HEK293T (cell line): ENCODE measurements at regions not wholly inside any gene's neighbourhood (a gene's known extent, or its start where the extent isn't known, plus 50 kb on each side); places are given as distances from the start of the nearest gene placed in this dataset.

ENCODE experiments used
- CTCF ChIA-PET: fragments of 350-600 bp; formaldehyde crosslinking; extraction: SDS; loops from one replicate; lab custom pipeline; 2021; ENCODE audit warnings: antibody characterized with exemption, inconsistent platforms; lab: Yijun Ruan, JAX
- POLR2A ChIA-PET: fragments of 350-600 bp; formaldehyde crosslinking; extraction: SDS; loops from one replicate; lab custom pipeline; 2020; ENCODE audit warnings: antibody characterized with exemption, inconsistent platforms; lab: Yijun Ruan, JAX
- DNase-seq: peaks from one replicate; pipeline ENCODE4 v3.0.0; 2012; ENCODE audit warnings: mixed read lengths; ENCODE audit errors: extremely low spot score
- ARNT ChIP-seq: fragments of 450-650 bp; IDR thresholded peaks from 2 replicates; pipeline ENCODE4 v1.6.1; 2017; ENCODE audit warnings: mild to moderate bottlenecking
- BHLHE40 ChIP-seq: fragments of 450-650 bp; IDR thresholded peaks from 2 replicates; pipeline ENCODE4 v1.6.1; 2016; ENCODE audit warnings: mild to moderate bottlenecking, moderate library complexity, borderline replicate concordance
- CTBP1 ChIP-seq: fragments of 450-650 bp; IDR thresholded peaks from 2 replicates; pipeline ENCODE4 v1.6.1; 2016; ENCODE audit warnings: borderline replicate concordance
- ELF4 ChIP-seq: fragments of 450-650 bp; IDR thresholded peaks from 2 replicates; pipeline ENCODE4 v1.6.1; 2017; ENCODE audit warnings: antibody characterized with exemption
- FOXA1 ChIP-seq: fragments of 450-650 bp; IDR thresholded peaks from 2 replicates; pipeline ENCODE4 v1.6.1; 2016; ENCODE audit warnings: mild to moderate bottlenecking
- FOXK2 ChIP-seq: fragments of 450-650 bp; IDR thresholded peaks from 2 replicates; pipeline ENCODE4 v1.6.1; 2016; ENCODE audit warnings: mild to moderate bottlenecking
- FOXM1 ChIP-seq: fragments of 450-650 bp; IDR thresholded peaks from 2 replicates; pipeline ENCODE4 v1.6.1; 2017; ENCODE audit warnings: mild to moderate bottlenecking, borderline replicate concordance
- HDGF ChIP-seq: fragments of 450-650 bp; IDR thresholded peaks from 2 replicates; pipeline ENCODE4 v1.6.1; 2017; ENCODE audit warnings: antibody characterized with exemption, borderline replicate concordance
- L3MBTL2 ChIP-seq: fragments of 450-650 bp; conservative IDR thresholded peaks from 2 replicates; pipeline ENCODE4 v1.6.1; 2016; ENCODE audit warnings: mild to moderate bottlenecking
- LEF1 ChIP-seq: fragments of 450-650 bp; IDR thresholded peaks from 2 replicates; pipeline ENCODE4 v1.6.1; 2017; ENCODE audit warnings: mild to moderate bottlenecking, borderline replicate concordance
- NFRKB ChIP-seq: fragments of 450-650 bp; IDR thresholded peaks from 2 replicates; pipeline ENCODE4 v1.6.1; 2016; ENCODE audit warnings: mild to moderate bottlenecking, moderate library complexity
- SP1 ChIP-seq: fragments of 450-650 bp; IDR thresholded peaks from 2 replicates; pipeline ENCODE4 v1.6.1; 2017
- SUZ12 ChIP-seq: fragments of 450-650 bp; IDR thresholded peaks from 2 replicates; pipeline ENCODE4 v1.6.1; 2016; ENCODE audit warnings: mild to moderate bottlenecking
- TARDBP ChIP-seq: fragments of 450-650 bp; IDR thresholded peaks from 2 replicates; pipeline ENCODE4 v1.6.1; 2016
- ZNF384 ChIP-seq: fragments of 450-650 bp; IDR thresholded peaks from 2 replicates; pipeline ENCODE4 v1.6.1; 2016
- TF ChIP-seq, protein P1 (sequence below): fragments of 450-650 bp; IDR thresholded peaks from 2 replicates; pipeline ENCODE4 v1.6.1; 2016

DNA sequence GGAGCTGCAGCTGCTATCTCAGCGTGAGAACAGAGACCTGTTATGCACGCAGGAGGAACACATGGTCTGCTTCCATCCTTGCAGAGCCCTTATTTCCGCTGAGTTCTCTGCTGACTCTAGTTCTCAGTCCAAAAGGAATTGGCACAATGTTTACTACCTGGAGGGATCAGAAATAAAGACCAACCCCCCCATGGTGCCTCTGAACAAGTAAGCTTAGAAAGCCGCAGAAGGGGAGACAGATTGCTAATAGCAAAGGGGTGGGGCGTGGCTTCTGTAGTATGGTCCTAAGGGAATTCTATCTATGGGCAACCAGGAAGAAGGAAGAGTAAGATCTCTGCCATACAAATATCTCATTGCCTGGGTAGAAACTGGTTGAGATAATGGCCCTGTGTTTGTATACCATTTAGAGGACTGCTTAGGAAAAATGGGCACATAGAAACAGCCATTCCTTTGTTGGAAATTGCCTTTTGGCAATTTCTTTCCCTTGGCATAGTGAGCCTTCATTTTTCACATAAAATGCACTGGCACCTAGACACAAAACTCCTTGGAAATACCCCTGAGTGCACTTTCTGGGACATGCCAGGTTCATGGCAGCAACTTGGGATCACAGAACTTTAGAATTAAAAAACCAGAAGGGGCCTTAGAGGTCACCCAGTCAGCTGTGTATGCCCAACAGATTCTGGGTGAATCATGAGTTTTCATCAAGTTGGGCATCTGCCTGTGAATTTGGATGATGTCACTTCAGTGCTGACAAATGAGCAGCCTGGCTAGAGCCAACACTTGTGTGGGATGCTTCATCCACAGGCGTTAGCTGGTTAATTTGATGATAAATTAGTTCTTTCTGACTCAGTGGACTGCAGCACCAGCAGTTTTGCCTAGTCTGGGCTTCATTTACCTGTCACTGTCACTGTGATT, 57.4 kb upstream of the STXBP5L start:
- POLR2A ChIA-PET: no interaction called here

DNA sequence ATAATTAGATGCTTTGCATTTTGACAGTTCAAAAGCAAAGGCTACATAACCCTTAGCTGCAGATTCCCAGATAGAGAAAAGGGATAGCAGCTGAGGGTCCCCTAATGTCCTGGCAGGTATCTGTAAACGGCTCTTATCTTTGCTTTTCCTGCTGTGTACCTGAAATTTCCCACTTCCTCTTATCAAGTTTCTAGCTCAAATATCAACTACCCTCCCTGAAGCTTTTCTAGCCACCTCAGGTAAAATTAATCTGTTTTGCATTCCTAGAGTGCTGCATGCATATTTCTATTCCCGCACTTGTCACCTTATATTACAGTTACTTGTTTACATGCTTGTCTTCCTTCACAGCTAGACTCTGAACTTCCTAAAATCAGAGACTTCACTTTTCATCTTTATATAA, 55.6 kb upstream of the STXBP5L start:
- no peak for DNase-seq
- no peak for TF ChIP-seq NFRKB
- TF ChIP-seq ZNF384: no peak
- TF ChIP-seq, protein P1, sequence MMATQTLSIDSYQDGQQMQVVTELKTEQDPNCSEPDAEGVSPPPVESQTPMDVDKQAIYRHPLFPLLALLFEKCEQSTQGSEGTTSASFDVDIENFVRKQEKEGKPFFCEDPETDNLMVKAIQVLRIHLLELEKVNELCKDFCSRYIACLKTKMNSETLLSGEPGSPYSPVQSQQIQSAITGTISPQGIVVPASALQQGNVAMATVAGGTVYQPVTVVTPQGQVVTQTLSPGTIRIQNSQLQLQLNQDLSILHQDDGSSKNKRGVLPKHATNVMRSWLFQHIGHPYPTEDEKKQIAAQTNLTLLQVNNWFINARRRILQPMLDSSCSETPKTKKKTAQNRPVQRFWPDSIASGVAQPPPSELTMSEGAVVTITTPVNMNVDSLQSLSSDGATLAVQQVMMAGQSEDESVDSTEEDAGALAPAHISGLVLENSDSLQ: no peak
- no peak for TF ChIP-seq ELF4
- no peak for TF ChIP-seq ARNT
- TF ChIP-seq TARDBP: no peak
- no peak for TF ChIP-seq FOXA1
- TF ChIP-seq LEF1: no peak
- TF ChIP-seq FOXM1: no peak
- TF ChIP-seq FOXK2: no peak
- TF ChIP-seq HDGF: no peak
- TF ChIP-seq CTBP1: no peak
- POLR2A ChIA-PET: no interaction called here
- CTCF ChIA-PET: interaction anchor here (1.4 kb wide), 1 partner anchor 285 kb away, joined by 8 read pairs; no protein-coding TSS in a partner anchor

More for the DNA sequence above, 57.4 kb upstream of the STXBP5L start:
- no peak for DNase-seq
- CTCF ChIA-PET: no interaction called here
- TF ChIP-seq SP1: no peak
- no peak for TF ChIP-seq ELF4
- TF ChIP-seq FOXM1: no peak
- no peak for TF ChIP-seq FOXA1
- no peak for TF ChIP-seq FOXK2
- no peak for TF ChIP-seq LEF1
- TF ChIP-seq SUZ12: no peak
- TF ChIP-seq, protein P1: no peak
- no peak for TF ChIP-seq ARNT
- no peak for TF ChIP-seq TARDBP
- no peak for TF ChIP-seq ZNF384
- no peak for TF ChIP-seq CTBP1
- no peak for TF ChIP-seq HDGF
- no peak for TF ChIP-seq BHLHE40
- no peak for TF ChIP-seq L3MBTL2
- no peak for TF ChIP-seq NFRKB

DNA sequence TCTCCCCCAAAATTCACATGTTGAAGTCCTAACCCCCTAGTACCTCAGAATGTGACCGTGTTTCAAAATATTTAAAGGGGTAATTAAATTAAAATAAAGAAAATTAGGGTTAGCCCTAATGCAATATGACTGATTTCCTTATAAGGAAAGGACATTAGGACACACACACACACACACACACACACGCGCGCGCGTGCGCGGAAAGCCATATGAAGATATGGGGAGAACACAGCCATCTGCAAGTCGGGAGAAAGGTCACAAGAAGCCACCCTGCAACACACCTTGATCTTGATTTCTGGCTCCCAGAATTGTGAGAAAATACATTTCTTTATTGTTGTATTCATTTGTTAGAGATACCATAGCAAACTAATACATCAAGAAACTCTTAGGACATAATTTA, 54.6 kb upstream of the STXBP5L start:
- ChIA-PET POLR2A (no interaction called here), CTCF (no interaction called here)
- TF ChIP-seq FOXA1: no peak
- TF ChIP-seq L3MBTL2: no peak
- TF ChIP-seq HDGF: no peak
- TF ChIP-seq CTBP1: no peak
- TF ChIP-seq NFRKB: no peak
- no peak for TF ChIP-seq SUZ12
- TF ChIP-seq, protein P1: no peak
- no peak for TF ChIP-seq FOXK2
- no peak for TF ChIP-seq ARNT
- TF ChIP-seq LEF1: no peak
- TF ChIP-seq SP1: no peak
- no peak for TF ChIP-seq BHLHE40
- TF ChIP-seq ZNF384: no peak
- TF ChIP-seq FOXM1: no peak
- TF ChIP-seq ELF4: no peak
- TF ChIP-seq TARDBP: no peak
- no peak for DNase-seq

DNA sequence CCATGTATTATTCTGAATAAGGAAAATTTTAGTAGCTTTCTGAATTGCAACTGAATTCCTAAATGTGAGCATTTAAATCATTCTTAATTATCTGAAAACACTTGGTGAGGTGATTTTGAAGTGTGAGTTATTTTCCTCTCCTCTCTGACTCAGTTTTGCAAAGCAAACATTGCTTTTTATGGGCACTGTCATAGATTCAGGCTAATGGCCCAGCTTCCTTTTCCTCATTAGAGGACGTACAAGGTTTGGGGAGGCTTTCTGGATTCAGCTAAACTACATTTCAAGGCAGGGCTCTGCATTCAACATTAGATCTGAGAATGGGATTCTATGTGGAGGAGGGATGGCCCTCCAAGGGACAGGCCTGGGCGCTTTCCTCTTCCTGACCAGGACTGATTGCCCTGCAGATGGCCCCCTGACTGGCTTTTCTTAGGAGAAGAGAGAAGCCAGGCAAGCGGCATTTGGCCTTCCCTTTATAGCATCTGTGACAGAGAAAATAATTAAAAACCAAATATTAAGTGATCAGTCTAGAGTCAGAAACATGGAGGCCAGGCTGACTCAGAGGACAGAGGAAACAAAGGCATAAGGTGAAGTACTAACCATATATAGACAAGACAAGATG, 53.0 kb upstream of the STXBP5L start:
- ChIA-PET CTCF (no interaction called here), POLR2A (interaction anchor here (1.2 kb wide), 1 partner anchor 112 kb away, joined by 3 read pairs; the partner anchor contains the start of genes GTF2E1 and RABL3)
- TF ChIP-seq ELF4 (no peak), LEF1 (no peak), SP1 (no peak), HDGF (no peak), FOXA1 (no peak), NFRKB (no peak), BHLHE40 (no peak), CTBP1 (no peak), FOXK2 (no peak), FOXM1 (no peak)
- TF ChIP-seq, protein P1: no peak
- DNase-seq: no peak
